ENCODE measurements at regions not wholly inside any gene's neighbourhood (a gene's known extent, or its start where the extent isn't known, plus 50 kb on each side); places are given as distances from the start of the nearest gene placed in this dataset.
"Not testable (repeated sequence)": the region's sequence is repeated elsewhere in the genome, so short reads cannot be mapped to it uniquely, and the experiment has no call there.

DNA sequence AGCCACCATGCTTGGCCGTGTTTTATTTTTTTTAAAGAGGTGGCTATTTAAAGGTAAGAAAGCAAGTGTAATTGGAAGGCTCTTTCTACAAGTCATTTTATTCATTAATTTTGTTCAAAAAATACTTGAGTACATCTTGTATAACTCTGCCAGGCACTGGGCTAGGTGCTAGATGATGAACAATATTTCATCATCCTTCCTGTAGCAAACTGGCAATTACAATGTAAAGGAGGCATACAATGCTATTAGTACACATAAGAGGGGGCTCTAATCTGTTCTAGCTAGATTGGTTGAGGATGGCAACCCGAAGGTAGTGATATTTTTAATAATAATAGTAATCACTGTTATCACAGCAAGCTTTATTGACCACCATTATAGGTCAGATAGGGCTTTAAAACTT lies 215.5 kb upstream of the KLF14 start:
- no peak for DNase-seq

DNA sequence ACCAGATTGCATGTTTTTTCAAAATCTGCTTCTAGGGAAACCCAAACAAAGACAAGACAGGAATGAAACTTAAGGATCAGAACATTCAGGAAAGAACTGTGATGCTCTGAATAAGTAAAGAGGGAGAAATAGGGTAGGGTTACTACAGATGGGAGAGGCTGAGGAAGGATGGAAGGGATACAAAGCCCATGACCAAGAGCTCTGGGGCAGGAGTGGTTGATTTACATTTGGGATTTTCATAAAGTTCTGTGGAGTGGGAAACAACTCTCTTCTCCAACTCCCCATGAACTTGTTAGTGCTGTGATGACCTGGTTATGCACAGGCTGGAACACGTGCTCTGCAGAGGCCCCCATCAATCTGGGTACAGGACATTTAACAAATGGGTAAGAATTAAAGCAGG lies 216.0 kb upstream of the KLF14 start:
- no peak for DNase-seq

DNA sequence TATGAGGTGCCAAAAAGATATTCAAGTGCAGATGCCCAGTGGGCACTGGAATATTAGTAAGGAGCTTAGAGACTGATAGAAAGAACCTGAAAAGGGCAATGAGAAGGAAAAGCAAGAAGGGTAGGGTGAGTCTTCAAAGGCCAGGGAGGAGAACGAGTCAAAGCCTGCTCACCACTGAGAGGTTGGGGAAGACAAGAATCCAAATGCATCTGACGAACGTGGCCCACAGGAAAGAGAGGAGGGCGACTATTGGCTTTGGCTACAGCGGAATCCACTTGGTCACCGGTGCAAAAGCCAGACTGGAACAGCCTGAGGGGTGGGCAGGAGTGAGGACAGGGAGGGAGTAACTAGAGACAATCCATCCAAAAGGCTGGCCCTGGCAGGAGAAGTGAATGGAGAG lies 216.7 kb upstream of the KLF14 start:
- DNase-seq, result no peak

DNA sequence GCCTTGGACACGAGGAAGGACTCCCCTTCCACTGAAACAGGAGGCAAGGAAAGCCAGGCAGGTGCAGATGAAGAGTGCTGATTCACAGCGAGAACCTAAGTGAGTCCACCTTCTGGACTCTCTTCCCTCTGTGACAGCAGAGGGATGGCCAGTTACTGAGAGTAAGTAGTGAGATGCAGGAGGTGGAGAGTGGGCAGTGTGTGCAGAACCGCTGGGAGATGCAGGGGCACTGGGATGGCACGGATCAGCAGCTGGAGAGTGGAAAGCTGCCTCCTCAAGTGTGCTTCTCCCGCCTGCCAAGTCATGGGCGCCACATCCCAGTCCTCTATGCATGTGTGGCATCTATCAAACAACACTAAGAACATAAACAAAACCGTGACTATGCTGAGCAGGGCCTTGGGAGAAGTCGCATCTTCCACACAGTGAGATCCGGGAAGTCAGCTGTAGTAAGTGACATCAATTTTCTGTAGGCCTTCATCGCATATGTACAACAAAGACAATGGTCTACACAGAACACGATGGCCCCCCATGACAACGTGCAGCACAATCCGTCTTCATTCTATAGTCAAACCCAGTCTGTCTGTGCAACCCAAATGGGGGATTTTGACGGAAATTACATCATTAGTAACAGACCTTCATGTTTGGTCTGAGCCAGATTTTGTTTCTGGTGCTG lies 217.4 kb upstream of the KLF14 start:
- no peak for DNase-seq

DNA sequence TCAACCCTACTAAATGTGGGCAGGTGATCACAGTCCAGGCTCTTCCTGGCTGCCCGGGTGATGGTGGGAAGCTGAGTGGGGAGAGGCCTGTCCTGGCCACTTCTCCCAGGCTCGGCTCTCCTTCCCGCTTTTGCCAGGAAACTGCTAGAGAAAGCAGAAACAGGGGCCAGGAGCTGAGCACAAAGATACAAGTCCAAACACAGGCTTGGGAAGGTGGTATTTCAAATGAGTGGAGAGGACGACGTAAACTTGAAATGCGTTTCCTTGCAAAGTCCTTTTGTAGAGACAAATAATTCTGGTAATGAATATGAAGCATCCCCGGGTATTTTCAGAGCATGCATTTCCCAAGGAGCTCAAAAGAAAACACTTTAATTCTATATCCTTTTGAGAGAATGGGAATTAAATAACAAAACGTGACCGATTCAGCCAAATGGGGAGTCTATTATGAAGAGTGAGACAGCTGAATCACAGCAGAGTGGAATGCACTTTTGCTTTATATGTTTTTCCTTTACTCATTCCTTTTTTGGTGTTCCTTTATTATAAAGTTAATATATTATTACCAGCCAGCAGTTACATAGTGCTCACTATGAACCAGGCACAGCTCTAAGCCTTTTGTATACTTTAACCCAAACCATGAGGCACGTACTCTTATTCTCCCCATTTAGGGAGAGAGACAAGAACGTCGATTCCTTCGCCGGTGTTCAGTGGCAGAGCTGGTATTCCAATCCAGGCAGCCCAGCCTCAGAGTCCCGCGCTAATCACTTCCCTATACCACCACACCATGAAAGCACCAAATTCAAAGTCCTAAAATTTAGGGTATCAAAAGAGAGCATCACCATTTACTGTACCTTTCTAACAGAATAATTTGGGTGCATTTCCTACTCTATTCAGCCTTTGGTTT lies 218.2 kb upstream of the KLF14 start:
- DNase-seq, result peak; percentile 34

DNA sequence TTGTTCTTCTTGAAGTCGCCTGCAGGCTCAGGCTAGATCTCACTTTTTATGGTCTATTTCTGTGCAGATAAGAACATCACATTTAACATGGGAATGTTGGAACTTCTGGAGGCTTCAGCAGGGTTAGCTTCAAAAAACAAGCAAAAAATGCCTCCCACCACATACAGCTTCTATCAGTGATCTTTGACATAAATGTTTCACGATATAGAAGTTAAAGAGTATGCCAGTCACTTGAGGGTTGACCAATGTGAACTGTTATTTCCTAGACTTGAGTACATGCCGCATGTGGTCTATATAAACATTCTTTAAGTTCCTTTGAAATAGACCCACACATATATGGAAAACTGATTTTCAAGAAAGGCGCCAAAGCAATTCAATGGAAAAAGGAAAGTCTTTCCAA lies 219.2 kb upstream of the KLF14 start:
- peak; percentile 50 for DNase-seq

DNA sequence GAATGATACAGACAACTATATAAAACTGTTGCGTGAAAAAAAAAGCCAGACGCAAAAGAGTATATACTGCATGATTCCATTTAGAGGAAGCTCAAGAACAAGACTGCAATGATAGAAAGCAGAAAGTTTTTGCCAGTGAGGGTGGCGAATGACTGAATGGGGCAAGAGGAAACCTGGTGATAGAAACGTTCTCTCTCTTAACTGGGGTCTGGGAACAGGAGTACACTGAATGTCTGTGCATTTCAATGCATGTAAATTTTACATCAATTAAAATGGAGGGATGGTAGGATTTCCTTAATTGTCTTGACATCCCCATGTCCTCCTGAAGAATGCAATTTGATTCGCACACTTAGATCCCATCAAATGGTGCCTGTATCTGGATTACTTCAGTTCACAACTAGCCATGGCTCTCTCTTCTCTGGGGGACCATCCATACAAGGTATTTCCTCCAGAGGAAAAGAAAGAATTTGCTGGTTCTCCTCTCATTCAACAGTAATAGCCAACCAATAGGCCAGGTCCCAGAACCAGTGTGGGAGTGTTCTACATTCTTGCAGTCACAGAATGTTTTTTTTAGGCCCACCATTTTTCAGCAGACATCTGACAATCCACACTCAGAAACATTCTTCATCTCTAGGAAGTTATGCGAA lies 221.0 kb upstream of the KLF14 start:
- DNase-seq, result peak; percentile 38

DNA sequence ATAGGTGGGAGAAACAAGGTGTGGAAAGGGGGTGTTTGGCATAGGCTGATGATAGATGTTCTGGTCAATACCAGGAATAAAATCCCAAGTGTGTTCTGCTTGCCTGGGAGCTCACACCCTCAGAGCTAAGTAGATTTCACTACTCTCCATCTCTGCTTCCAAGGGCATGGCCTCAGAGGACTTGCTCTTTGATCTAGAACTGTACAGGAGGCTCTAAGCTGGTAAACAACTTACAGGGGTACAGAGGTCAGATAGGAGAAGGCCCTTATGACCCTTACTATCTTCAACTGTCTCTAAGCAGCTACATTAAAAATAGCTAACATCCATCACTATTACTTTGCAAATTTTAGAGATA lies 221.5 kb upstream of the KLF14 start:
- DNase-seq, result no peak

DNA sequence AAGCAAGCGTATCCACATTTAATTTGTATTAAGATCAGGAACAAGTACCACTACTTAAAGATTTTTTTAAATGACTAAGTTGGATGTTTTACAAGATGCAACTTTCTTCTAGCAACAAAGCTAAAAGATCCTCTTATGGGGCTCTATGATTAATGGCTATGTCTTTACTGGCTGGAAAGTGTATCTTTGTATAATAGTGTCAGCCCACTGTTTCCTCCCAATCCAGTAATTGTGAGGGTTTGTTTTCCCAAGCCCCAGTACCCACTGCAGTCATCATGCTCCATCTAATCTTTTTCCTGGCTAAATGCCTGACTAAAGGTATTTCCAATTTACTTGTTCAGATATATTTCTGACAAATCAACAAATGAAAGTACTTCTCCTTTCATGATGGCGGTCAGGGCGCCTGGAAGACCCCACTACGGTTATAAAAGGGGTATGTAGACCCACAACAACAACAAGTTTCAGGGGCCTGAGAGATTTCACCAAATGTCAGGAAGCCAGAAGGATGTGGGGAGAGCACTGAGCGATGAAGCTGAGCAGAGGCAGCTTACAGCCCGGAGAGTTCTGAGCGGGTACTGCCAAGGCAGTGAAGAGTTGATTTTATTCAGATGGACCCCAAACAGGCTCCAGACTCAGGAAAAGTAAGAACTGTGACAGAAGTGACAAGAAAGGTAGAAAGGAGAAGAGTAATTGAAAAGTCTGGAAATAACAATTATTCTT lies 222.6 kb upstream of the KLF14 start:
- peak; percentile 75 for DNase-seq

DNA sequence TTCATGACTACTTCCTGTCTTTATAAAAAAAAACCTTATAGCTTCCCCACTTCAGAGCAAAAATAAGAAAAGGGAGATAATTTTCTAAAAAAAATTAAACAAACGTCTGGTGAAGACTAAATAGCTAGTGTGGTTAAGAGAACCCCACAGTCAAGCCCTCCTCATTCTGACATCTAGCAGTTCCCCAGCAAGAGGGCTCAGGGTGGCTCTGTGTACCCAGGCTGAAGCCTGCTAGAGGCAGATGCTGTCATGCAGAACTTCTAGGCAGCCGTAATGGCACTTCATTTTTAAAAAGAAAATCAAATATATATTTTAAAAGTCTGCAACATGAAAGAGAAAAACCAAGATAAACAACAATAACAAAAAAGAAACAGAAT lies 223.1 kb upstream of the KLF14 start:
- DNase-seq, result no peak

DNA sequence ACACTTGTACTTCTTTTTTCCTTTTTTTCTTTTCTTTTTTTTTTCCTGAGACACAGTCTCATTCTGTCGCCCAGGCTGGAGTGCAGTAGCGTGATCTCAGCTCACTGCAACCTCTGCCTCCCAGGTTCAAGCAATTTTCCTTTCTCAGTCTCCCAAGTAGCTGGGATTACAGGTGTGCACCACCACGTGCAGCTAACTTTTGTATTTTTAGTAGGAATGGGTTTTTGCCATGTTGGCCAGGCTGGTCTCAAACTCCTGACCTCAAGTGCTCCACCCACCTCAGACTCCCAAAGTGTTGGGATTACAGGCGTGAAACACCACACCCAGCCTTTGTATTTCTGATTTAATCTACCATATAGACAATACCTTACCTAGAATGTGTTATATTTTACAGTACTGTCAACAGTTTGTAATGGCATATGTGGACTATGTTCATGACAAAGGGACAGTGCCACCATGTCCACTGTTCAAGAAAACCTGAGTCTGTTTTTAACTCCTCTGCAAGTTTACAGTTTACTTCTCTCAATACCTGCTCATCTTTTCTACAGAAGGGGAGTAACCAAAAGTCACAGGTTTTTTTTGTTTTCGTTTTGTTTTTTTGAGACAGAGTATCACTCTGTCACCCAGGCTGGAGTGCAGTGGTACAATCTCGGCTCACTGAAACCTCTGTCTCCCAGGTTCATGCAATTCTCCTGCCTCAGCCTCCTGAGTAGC lies 223.9 kb upstream of the KLF14 start:
- DNase-seq, result not testable (repeated sequence)

DNA sequence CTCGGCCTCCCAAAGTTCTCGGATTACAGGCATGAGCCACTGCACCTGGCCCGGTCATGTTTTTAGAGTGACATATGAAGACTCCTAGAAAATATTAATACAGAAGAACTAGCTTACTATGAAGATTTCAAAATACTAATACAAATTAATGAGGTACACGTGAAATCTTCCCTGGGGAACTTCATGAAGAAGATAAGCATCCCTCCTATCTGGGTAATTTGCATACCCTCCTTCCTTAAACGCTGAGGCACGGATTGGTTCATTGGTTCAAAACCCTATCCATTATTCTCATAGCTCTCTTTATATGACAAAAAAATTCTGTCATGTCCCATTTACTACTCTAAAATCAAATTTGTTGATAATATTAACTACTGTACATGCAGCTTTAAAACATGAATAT lies 224.8 kb upstream of the KLF14 start:
- DNase-seq, result no peak

DNA sequence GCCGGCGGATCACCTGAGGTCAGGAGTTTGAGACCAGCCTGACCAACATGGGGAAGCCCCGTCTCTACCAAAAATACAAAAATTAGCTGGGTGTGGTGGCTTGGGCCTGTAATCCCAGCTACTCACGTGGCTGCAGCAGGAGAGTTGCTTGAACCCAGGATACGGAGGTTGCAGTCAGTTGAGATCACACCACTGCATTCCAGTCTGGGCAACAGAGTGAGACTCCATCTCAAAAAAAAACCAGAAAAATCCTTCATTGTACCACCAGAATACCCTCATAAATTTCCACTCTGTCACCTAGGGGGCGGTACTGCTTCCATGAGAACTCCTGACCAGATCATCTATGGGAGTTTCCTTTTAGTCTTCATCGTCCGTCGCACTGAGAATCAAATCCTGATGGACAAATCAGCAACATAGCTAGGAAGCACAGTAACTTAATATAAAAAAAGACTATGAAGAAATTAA lies 225.8 kb upstream of the KLF14 start:
- DNase-seq, result peak; percentile 95

DNA sequence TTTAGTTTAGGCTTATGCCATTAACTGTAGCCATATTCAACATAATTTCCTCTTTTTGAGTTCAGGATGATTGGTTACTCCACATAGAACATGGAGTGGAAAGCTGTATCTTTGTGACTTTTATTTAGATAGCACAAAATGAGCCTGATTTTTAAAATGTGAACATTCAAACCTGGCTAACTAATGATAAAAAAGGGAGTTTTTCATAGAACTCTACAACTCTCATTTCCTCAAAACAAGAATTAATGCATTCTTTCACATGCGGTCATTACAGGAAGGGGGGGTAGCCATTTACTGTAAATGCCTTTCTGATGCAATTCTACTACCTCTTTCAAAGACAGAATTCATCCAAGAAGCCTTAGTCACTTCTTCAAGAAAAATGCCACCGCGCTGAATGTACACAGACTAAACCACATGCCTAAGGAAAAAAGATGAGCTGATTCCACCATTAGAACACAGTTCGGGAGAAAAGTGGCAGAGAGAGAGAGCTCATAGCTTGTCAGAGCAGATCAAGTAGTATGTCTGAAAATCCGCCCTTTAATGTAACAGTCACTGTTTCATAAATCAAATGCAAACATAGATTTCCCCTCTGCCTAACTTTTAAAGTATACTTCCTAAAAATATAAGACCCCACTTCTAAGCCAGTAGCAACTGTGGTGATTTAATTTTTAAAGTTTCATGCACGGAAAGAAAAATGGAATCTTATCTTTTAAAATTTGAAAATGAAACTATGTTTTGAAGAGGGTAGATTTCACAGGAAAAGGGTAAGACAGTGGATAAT lies 226.4 kb upstream of the KLF14 start:
- peak; percentile 100 for DNase-seq

DNA sequence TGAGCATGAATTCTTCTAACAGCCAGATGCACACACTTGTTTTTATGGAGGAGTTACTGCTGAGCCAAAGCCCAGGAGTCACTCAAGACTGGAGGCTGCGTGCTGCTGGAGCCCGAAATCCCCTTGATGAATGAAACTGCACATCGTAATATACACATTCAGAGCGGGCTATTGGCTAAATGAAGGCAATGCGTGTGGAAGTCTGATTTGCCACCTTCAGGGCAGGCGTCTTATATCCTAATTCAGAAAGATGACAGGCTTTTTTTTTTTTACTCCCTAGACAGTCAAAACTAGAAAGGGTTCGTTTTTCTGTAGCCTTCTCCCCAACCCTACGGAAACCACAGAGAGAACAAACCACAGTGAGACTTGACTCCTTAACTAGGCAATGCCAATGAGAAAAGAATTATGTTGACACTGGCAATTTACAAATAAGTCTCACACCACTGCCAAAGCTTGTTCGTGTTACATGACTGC lies 227.2 kb upstream of the KLF14 start:
- peak; percentile 86 for DNase-seq

DNA sequence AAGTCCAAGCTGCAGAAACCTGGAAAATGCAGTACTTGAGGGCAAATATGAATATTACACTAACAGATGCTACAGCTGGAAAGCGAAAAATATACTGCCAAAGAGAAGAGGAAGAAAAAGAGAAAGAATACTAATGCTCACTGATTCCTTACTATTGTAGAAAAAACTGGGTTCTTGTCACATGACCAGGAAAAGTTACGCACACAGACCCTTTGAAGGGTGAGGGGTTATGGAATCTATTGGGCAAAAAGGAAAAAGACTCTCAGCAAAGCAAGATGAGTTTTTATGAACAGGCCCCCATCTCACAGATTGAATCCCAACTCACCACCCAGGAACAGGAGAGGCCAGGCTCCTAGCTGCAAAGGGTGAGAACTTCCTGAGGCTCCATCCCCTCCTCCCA lies 228.1 kb upstream of the KLF14 start:
- no peak for DNase-seq

DNA sequence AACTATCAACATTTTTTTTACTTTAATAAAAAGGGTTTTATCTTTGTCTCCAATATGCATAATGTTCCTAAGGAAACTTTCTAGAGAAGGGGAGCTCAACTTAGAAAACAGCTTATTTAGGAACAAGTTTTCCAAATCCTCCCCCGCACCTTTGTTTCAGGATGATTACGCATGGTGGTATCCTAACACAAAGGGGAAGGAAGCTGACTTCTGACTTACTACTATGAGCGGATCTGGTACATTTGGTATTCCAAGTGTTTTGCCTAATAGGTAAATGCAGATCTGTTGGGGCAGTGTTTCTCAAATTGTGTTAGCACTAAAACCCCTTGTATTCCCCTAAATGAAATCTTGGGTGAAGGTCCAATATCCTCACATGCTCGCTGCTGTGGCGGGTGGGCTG lies 229.3 kb upstream of the KLF14 start:
- DNase-seq, result no peak

DNA sequence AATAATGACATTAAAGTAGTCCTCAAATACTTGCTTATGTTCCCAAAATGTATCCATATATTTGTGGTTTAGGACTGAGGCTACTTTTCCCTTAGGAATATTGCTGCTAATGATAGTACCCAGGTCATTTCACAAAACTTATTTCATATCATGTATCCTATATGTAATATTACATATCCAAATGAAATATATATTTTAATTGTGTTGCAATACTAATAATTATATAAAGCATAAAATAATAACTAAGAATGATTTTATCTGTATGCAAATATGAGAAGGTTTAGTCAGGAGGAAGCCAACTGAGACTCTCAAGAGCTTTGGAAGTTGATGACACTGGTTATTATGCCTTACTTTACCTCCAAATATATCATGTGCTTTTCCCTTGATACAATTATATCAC lies 231.5 kb upstream of the KLF14 start:
- no peak for DNase-seq

DNA sequence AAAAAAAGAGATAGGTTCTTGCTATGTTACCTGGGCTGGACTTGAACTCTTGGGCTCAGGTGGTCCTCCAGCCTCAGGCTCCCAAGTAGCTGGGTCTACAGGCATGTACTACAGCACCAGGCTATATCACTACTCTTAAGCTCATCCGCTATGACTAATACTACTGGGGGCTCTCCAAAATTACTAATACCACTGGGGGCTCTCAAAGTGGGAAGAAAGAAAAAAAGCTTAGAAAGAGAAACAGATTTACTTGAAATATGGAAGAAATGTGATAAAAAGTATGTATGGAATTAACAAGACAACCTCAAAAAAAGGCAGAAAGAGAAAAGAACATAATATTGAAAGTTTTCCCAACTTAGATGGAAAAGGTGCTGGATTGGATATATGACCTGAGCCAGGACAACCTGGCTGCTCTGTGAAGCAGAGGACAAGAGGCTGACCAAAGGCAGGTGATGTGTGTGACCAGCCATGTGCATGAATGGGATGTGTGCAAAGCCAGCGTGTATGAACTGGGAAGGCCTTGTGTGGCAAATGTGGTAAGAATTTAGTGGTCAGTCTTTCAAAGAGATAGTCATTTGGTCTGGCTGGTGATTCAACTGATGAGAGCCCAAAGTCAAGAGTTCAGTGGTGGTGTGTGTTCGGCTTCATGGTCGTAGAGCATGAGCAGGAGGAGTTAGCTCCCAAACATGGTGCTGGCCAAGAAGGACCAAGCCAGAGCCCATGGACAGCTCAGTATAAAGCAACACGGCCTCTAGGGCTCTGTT lies 232.4 kb upstream of the KLF14 start:
- peak; percentile 87 for DNase-seq

DNA sequence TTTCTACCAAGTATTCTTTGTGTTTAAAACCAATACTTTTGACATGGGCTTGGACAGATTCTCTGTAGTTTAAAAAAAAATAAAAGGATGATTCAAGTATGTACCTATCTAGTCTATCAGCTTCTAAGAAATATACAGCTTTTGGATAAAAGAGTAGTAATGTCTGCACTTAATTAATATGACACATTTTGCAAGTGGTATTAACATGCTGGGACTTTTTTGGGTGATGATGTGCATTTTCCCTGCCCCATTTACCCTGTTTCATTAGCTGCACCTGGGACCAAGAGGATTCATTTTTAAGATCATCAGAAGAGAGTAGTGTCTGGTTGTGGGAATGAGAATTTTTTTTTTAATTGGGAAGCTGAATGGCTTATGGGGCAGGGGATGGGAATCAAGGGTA lies 236.2 kb upstream of the KLF14 start:
- DNase-seq, result no peak

DNA sequence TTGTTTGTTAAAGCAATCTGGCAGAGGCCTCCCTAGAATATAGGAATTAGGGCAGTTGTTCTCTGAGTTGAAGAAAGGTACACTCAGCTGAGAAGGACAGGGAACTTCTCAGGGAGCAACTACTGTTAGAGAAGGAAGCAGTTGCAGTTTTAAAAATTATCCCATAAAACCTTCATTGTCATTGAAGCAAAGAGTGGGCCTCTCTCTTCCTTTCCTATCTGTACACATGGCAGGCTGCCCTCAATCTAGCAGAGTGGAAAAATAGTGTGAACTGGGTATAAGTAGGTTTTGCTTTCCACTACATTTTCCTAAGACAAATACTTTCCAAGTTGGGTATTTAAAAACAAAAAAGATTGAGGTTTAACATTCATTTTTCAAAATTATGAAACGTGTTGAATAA lies 236.7 kb upstream of the KLF14 start:
- DNase-seq, result no peak

All from fibroblast of skin of right biceps (primary cell).